Activated B cell treated with CpG ODN at 0.5 μM for 24 hours (primary cell): ENCODE measurements at regions not wholly inside any gene's neighbourhood (a gene's known extent, or its start where the extent isn't known, plus 50 kb on each side); places are given as distances from the start of the nearest gene placed in this dataset.

Experiments
- ATAC-seq: fragments of 200-7000 bp; cut with Tn5 transposase; one replicate; pipeline ENCODE4 v1.10.0; 2021; ENCODE audit warnings: low read depth, mild to moderate bottlenecking, moderate library complexity
- CTCF ChIA-PET: fragments of 350-600 bp; sonication (Branson Sonifier 250); formaldehyde crosslinking; loops from one replicate; lab custom pipeline; 2021; ENCODE audit warnings: antibody characterized with exemption; lab: Charles Lee
- POLR2A ChIA-PET: fragments of 350-600 bp; sonication (Branson Sonifier 250); formaldehyde crosslinking; loops from one replicate; lab custom pipeline; 2021; ENCODE audit warnings: antibody characterized with exemption; lab: Charles Lee
- DNase-seq: peaks from one replicate; pipeline ENCODE4 v3.0.0; 2022
- H3K27ac Mint-ChIP-seq: one replicate; pipeline ENCODE4 v1.8.0; 2020; ENCODE audit warnings: mixed read lengths
- H3K27me3 Mint-ChIP-seq: one replicate; pipeline ENCODE4 v1.8.0; 2021; ENCODE audit warnings: mixed read lengths
- H3K36me3 Mint-ChIP-seq: one replicate; pipeline ENCODE4 v1.8.0; 2021; ENCODE audit warnings: low read depth, mixed read lengths
- H3K4me1 Mint-ChIP-seq: one replicate; pipeline ENCODE4 v1.8.0; 2021; ENCODE audit warnings: mixed read lengths
- H3K4me3 Mint-ChIP-seq: one replicate; pipeline ENCODE4 v1.8.0; 2020; ENCODE audit warnings: mild to moderate bottlenecking, mixed read lengths
- H3K9me3 Mint-ChIP-seq: one replicate; pipeline ENCODE4 v1.8.0; 2020; ENCODE audit warnings: mixed read lengths
- CTCF ChIP-seq: fragments of 200-600 bp; IDR thresholded peaks from one replicate; pipeline ENCODE4 v1.8.0; 2022; ENCODE audit warnings: antibody characterized with exemption, mild to moderate bottlenecking
- intact Hi-C: fragments of 100-400 bp; cut with micrococcal nuclease; formaldehyde crosslinking; loops from one replicate; pipeline ENCODE4 v1.15.1; 2024

GRCh38 chr2:179343945-179344279, 79.3 kb upstream of the SESTD1 start:
- POLR2A ChIA-PET: no interaction called here
- DNase-seq: no peak
- Mint-ChIP-seq H3K4me3 (no peak overlapping the region), H3K4me1 (peaks cover 14% of the 10 kb centered on the region), H3K36me3 (no peaks in the 10 kb centered on the region), H3K9me3 (no peaks in the 10 kb centered on the region), H3K27me3 (no peaks in the 10 kb centered on the region), H3K27ac (no peak overlapping the region)
- ATAC-seq: no peak
- intact Hi-C loops: loop anchor here (5.0 kb wide), 1 partner anchor 82 kb away; the partner anchor contains the start of gene SESTD1
- CTCF ChIA-PET: interaction anchor here (1.1 kb wide), 1 partner anchor 125 kb away, joined by 6 read pairs; no protein-coding TSS in a partner anchor
- no peak for TF ChIP-seq CTCF

- Mint-ChIP-seq H3K9me3 (no peaks in the 10 kb centered on the region), H3K27ac (no peak overlapping the region), H3K27me3 (no peaks in the 10 kb centered on the region), H3K4me1 (peaks cover 8% of the 10 kb centered on the region), H3K4me3 (no peak overlapping the region), H3K36me3 (no peaks in the 10 kb centered on the region)
- TF ChIP-seq CTCF: no peak
- DNase-seq: no peak
- POLR2A ChIA-PET: no interaction called here
- intact Hi-C loops: loop anchor here (5.0 kb wide), 1 partner anchor 79 kb away; the partner anchor contains the start of gene SESTD1
- no peak for ATAC-seq
- CTCF ChIA-PET: interaction anchor here (1.9 to 3.8 kb wide), 2 partner anchors 12 to 122 kb away, joined by 4 to 20 read pairs; no protein-coding TSS in a partner anchor
Measured at GRCh38 chr2:179341152-179341866, 76.7 kb upstream of the SESTD1 start.

GRCh38 chr2:179340678-179341077, 76.0 kb upstream of the SESTD1 start:
- intact Hi-C loops: loop anchor here (1.0 to 5.0 kb wide), 2 partner anchors 78 to 121 kb away; partner anchors contain the start of gene SESTD1

GRCh38 chr2:179338681-179339080, 74.0 kb upstream of the SESTD1 start:
- H3K4me1 Mint-ChIP-seq: peaks cover 15% of the 10 kb centered on the region
- POLR2A ChIA-PET: no interaction called here
- no peaks in the 10 kb centered on the region for H3K36me3 Mint-ChIP-seq
- no peak for DNase-seq
- ATAC-seq: no peak
- TF ChIP-seq CTCF: no peak
- intact Hi-C loops: no loop called here
- CTCF ChIA-PET: no interaction called here
- H3K27ac Mint-ChIP-seq: no peak overlapping the region
- H3K27me3 Mint-ChIP-seq: no peaks in the 10 kb centered on the region
- no peak overlapping the region for H3K4me3 Mint-ChIP-seq
- H3K9me3 Mint-ChIP-seq: no peaks in the 10 kb centered on the region

More at GRCh38 chr2:179340678-179341077, 76.0 kb upstream of the SESTD1 start:
- no peak overlapping the region for H3K4me3 Mint-ChIP-seq
- ChIA-PET POLR2A (no interaction called here), CTCF (interaction anchor here (3.8 kb wide), 1 partner anchor 121 kb away, joined by 20 read pairs; no protein-coding TSS in a partner anchor)
- ATAC-seq (no peak), DNase-seq (no peak)
- no peaks in the 10 kb centered on the region for H3K36me3 Mint-ChIP-seq
- peaks cover 8% of the 10 kb centered on the region for H3K4me1 Mint-ChIP-seq
- H3K27ac Mint-ChIP-seq: no peak overlapping the region
- no peaks in the 10 kb centered on the region for H3K9me3 Mint-ChIP-seq
- no peaks in the 10 kb centered on the region for H3K27me3 Mint-ChIP-seq
- no peak for TF ChIP-seq CTCF

GRCh38 chr2:179336782-179337534, 72.3 kb upstream of the SESTD1 start:
- POLR2A ChIA-PET: no interaction called here
- CTCF ChIA-PET: interaction anchor here (1.0 to 1.1 kb wide), 2 partner anchors 10 to 118 kb away, joined by 3 read pairs; no protein-coding TSS in a partner anchor
- Mint-ChIP-seq H3K4me3 (no peak overlapping the region), H3K27ac (no peak overlapping the region), H3K36me3 (no peaks in the 10 kb centered on the region), H3K9me3 (no peaks in the 10 kb centered on the region), H3K27me3 (no peaks in the 10 kb centered on the region), H3K4me1 (peaks cover 13% of the 10 kb centered on the region)
- intact Hi-C loops: no loop called here
- DNase-seq: no peak
- no peak for TF ChIP-seq CTCF
- ATAC-seq: no peak
